NOMO-1 treated with dmso at 0.1 percent for 144 hours (cell line): ENCODE measurements at regions not wholly inside any gene's neighbourhood (a gene's known extent, or its start where the extent isn't known, plus 50 kb on each side); places are given as distances from the start of the nearest gene placed in this dataset.

Experiments used
- DNase-seq: peaks from one replicate; lab custom pipeline; 2025; ENCODE audit not compliant: unreplicated experiment; lab: John Stamatoyannopoulos, UW

DNA sequence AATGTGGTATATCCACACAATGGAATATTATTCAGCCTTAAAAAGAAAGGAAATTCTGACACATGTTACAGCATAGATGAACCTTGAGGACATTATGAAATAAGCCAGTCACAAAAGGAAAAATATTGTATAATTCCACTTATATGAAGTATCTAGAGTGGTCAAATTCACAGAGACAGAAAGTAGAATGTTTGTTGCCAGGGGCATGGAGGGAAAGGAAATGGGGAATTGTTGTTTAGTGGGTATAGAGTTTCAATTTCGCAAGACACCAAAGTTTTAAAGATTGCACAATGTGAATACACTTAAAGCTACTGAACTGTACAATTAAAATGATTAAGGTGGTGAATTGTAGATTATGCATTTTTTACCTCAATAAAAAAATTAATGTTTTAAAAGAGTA, 92.9 kb downstream of the TXNL1 start:
- no peak for DNase-seq

GRCh38 chr18:56542476-56542875, 95.9 kb downstream of the TXNL1 start:
- no peak for DNase-seq

- no peak for DNase-seq
Observed at GRCh38 chr18:56541793-56542192, 96.6 kb downstream of the TXNL1 start.

DNA sequence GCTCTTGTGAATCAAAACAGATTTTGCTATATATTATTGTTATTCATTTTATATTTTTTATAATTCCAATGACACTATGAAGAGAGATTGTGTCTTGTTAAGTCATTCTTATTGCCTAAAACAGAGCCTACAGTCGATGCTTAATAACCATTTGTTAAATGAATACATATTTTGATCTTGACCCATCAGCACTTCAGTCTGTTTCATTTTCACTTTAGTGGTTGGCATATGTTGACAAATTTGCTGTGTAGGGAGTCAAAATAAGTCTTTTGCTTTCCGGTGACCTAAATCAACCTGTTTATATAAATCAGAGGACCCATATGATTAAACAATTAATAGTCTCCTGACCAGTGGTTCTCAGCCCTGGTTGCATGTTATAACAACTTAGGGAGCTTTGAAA, 97.1 kb downstream of the TXNL1 start:
- DNase-seq: no peak

DNA sequence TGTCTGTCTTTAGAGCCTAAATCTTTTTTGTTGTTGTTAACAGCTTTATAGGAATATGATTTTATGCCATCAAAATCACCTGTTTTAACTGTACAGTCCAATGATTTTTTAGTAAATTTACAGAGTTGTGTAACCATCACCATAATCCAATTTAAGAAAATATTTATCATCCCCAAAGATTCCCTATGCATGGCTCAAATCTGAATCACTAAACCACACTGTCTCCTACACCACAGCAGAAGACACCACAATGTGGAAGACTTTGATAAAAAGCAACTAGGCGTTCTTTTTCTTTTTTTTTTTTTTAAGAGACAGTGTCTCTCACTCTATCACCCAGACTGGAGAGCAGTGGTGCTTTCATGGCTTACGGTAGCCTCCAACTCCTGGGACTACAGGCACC, 99.6 kb downstream of the TXNL1 start:
- no peak for DNase-seq

- no peak for DNase-seq
Observed at GRCh38 chr18:56532176-56532840, 106.1 kb downstream of the TXNL1 start.

DNA sequence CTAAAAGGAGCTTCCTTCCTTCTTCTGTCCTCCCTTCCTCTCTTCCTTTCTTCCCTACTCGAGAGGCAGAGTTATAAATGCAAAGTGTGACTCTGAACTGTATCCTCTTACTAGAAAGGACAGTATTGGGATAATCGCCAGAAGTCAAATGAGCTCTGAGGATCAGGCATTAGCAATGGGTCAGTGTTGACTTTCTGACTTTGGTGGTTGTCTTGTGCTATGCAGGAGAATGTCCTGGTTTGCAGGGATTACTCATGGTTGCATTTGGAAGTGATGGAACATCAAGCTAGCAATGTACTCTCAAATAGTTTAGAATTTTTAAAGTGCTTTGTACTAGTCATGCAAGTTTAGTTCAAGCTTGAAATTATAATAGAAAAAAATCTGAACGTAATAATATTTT, 115.6 kb downstream of the TXNL1 start:
- DNase-seq: no peak

DNA sequence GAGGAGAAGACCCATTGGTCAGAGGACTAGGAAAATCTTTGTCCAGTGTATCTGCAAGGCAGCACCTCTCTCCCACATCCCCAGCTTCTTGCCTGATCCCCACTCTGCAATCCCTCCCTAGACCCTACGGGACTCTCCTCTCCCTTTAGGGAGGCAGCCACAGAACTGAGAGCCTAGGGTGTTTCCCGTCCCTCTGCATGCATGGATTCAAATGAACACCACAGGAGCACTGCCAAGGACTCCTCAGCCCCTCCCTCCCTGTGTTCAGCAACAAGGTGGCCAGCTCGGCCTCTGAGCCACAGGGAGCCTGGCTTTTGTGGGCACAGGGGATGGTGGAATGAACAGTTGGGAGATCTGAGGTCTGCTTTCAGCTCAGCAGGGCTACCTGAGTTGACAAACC, 117.1 kb downstream of the TXNL1 start:
- DNase-seq: no peak

DNA sequence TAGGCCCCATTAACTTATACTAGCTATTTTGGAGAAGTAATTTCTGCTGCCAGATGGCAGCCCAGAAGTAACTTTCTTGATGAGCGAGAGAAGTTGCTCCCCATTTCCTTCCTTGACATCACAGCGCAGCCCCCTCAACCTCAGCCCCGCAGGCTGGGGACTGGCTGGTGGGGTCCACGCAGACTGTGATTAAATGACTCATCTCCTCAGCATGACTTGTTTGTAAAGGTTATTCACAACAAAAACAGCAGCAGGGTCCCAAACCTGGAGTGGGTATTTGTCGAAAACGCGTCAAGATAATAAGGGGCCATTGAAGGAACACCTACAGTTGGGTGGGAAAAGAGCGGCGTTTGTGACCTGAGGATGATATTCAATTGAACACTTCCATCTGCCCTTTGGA, 120.6 kb downstream of the TXNL1 start:
- DNase-seq: no peak

- DNase-seq: no peak
Observed at GRCh38 chr18:56517196-56517595, 121.2 kb downstream of the TXNL1 start.

GRCh38 chr18:56516789-56517188, 121.6 kb downstream of the TXNL1 start:
- no peak for DNase-seq

GRCh38 chr18:56515522-56515921, 122.9 kb downstream of the TXNL1 start:
- no peak for DNase-seq

- DNase-seq: no peak
Observed at GRCh38 chr18:56511996-56512395, 126.4 kb downstream of the TXNL1 start.

DNA sequence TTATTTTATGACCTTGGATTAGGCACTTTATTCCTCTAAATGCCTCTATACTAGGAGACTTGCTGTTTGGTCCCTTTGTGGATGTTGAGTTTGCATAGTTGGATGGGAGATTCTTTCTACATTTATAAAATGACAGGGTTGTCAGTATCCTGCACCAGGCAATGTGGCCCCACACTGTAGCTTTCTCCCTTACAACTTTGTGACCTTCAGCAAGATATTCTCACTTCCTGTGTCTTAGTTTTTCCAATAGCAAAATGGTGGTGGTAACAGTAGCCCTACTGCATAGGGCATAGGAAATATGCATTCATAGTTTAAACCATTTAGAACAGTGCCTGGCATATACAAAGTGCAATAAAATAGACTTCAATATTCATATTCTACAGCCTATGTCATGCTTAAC, 128.3 kb downstream of the TXNL1 start:
- no peak for DNase-seq

- no peak for DNase-seq
Observed at GRCh38 chr18:56509656-56510055, 128.7 kb downstream of the TXNL1 start.

GRCh38 chr18:56508370-56509036, 129.9 kb downstream of the TXNL1 start:
- DNase-seq: no peak

DNA sequence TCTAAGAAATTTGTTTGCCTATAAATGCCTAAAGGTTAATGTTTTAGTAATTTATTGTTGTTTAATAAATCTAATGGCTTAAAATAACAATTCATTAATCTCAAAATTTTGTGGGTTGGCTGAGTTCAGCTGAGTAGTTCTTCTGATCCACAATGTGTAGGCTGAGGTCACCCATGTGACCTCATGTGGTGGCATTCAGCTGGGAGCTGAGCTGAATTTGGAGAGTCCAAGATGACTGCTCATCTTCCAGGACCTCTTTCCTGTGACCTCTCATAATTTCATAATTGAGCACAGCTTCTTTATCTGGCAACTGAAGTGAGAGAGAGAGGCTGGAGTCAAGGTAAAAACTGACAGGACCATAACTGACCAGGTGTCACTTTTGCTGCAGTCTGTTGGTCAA, 132.4 kb downstream of the TXNL1 start:
- DNase-seq: no peak

- DNase-seq: no peak
Observed at GRCh38 chr18:56505293-56505692, 133.1 kb downstream of the TXNL1 start.

DNA sequence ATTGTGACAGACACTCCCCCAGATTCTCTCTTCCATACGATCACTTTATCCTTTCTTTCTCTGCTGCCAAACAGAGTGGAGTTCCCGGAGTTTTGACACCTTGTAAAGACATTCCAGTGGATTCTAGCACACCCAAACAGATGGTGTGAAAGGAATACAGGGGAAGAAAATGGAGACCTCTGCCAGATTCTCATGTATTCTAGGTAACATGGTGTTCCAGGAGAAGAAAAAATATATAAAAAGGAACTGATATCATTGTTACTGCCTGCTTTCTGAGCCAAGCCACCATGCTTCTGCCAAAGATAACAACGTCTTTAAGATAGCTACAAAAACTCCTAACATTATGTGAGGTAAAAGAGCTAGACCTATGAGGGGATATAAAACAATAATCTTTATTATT, 136.5 kb downstream of the TXNL1 start:
- no peak for DNase-seq

- DNase-seq: no peak
Observed at GRCh38 chr18:56495884-56496283, 142.5 kb downstream of the TXNL1 start.

GRCh38 chr18:56493531-56493930, 144.9 kb downstream of the TXNL1 start:
- DNase-seq: no peak

DNA sequence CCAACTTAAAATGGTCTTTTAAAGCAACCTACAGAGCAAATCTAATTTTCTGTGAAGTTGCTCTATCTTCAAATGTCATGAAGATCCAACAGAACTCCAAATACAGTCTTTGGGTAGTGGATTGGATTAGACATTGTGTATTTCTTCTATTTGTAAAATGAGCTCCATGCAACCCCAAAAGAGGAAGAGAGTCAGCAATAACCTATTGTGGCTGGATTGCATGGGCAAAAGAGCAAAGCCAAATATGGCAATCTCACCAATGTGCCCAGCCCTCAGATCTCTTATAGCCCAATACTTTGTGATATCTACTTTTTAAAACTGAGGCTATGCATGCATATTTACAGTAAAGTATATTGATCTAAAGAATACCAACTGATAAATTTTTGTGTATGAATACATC, 146.3 kb downstream of the TXNL1 start:
- peak; percentile 14 for DNase-seq

DNA sequence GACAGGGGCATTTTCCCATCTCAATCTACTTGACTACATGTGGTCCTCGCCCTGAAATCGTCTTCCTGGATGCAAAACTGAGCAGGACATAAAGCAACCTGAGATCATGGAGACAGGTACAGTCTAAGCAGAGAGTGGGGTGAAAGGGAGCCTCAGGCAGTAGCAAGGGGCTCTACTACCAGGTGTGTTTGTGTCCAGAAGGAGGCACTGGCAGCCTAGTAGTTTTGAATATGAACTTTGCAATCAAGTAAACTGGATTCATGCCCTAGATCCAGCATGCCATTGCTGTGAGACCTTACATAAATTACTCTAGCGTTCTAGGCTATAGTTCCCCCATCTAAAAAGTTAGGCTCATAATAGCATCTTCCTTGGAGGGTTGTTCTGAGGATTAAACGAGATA, 147.4 kb downstream of the TXNL1 start:
- no peak for DNase-seq
